B cell (primary cell): ENCODE measurements at regions not wholly inside any gene's neighbourhood (a gene's known extent, or its start where the extent isn't known, plus 50 kb on each side); places are given as distances from the start of the nearest gene placed in this dataset.

Source experiments
- ATAC-seq: fragments of 200-7000 bp; cut with Tn5 transposase; one replicate; pipeline ENCODE4 v1.10.0; 2021; ENCODE audit warnings: low read depth, mild to moderate bottlenecking, moderate number of reproducible peaks, moderate library complexity
- CTCF ChIA-PET: fragments of 350-600 bp; sonication (Branson Sonifier 250); formaldehyde crosslinking; loops from one replicate; lab custom pipeline; 2021; ENCODE audit warnings: antibody characterized with exemption, inconsistent platforms; lab: Charles Lee
- POLR2A ChIA-PET: fragments of 350-600 bp; sonication (Branson Sonifier 250); formaldehyde crosslinking; loops from one replicate; lab custom pipeline; 2021; ENCODE audit warnings: antibody characterized with exemption; lab: Charles Lee
- DNase-seq: peaks from one replicate; pipeline ENCODE4 v3.0.0; 2013
- H2AFZ ChIP-seq: 2 replicates; pipeline ENCODE4 v1.6.1; 2012; ENCODE audit warnings: mild to moderate bottlenecking, low read depth, low read length; ENCODE audit not compliant: insufficient read depth, poor library complexity, severe bottlenecking
- H3K27ac ChIP-seq, 2 donors: 1 replicate in 1 of 2; 2 replicates in 1 of 2; pipeline ENCODE4 v1.5.1; 2012 to 2013; ENCODE audit warnings: low read length in 2 of 2, mild to moderate bottlenecking in 2 of 2, moderate library complexity in 1 of 2
- H3K27me3 ChIP-seq, 4 experiments: fragments of 200-600 bp in 1 of 4; sonication (generic) in 1 of 4; replicated peaks in 1 of 4; 1 replicate in 2 of 4; 2 replicates in 2 of 4; pipeline versions ENCODE4 v1.6.1 to v1.7.0; 2013 to 2016; ENCODE audit warnings: low read length in 3 of 4, mild to moderate bottlenecking in 2 of 4, mixed read lengths in 1 of 4, moderate library complexity in 1 of 4; ENCODE audit not compliant: insufficient read depth in 4 of 4, control insufficient read depth in 3 of 4; ENCODE audit errors: control extremely low read depth in 1 of 4
- H3K36me3 ChIP-seq, 2 experiments: replicated peaks in 1 of 2; 1 replicate in 1 of 2; 2 replicates in 1 of 2; pipeline versions ENCODE4 v1.6.1 to v1.7.1; 2013; ENCODE audit warnings: low read length in 1 of 2; ENCODE audit not compliant: insufficient read depth in 2 of 2, control insufficient read depth in 1 of 2; ENCODE audit errors: control extremely low read depth in 1 of 2, extremely low read depth in 1 of 2
- H3K4me1 ChIP-seq, 2 donors: fragments of 200-600 bp in 1 of 2; sonication (generic) in 1 of 2; 1 replicate in 1 of 2; 2 replicates in 1 of 2; pipeline versions ENCODE4 v1.5.1 to v1.6.1; 2013 to 2017; ENCODE audit warnings: low read length in 2 of 2; ENCODE audit not compliant: control insufficient read depth in 2 of 2, insufficient read depth in 2 of 2
- H3K4me2 ChIP-seq: replicated peaks from 2 replicates; pipeline ENCODE3; 2012; ENCODE audit warnings: mild to moderate bottlenecking, low read depth, low read length; ENCODE audit not compliant: poor library complexity, severe bottlenecking
- H3K4me3 ChIP-seq, 5 experiments: fragments of 200-600 bp in 1 of 5; sonication (generic) in 1 of 5; 1 replicate in 3 of 5; 2 replicates in 2 of 5; pipeline versions ENCODE4 v1.5.1 to v1.7.0; 2011 to 2016; ENCODE audit warnings: low read length in 4 of 5, mild to moderate bottlenecking in 4 of 5, low read depth in 2 of 5, control low read depth in 1 of 5, moderate library complexity in 1 of 5; ENCODE audit not compliant: insufficient read depth in 1 of 5; ENCODE audit errors: control extremely low read depth in 1 of 5, extremely low read depth in 1 of 5
- H3K79me2 ChIP-seq: fragments of 200-600 bp; sonication (generic); one replicate; pipeline ENCODE4 v1.6.0; 2016; ENCODE audit warnings: low read length; ENCODE audit not compliant: control insufficient read depth, insufficient read depth
- H3K9ac ChIP-seq: fragments of 200-600 bp; sonication (generic); 2 replicates; pipeline ENCODE4 v1.6.1; 2017; ENCODE audit warnings: mild to moderate bottlenecking, low read length, moderate library complexity
- H3K9me3 ChIP-seq, 3 donors: one replicate each; pipeline versions ENCODE4 v1.6.1 to v1.7.1; 2013; ENCODE audit warnings: low read length in 2 of 3; ENCODE audit not compliant: control insufficient read depth in 2 of 3, insufficient read depth in 1 of 3; ENCODE audit errors: control extremely low read depth in 1 of 3
- H4K20me1 ChIP-seq: 2 replicates; pipeline ENCODE4 v1.6.0; 2012; ENCODE audit warnings: mild to moderate bottlenecking, low read length; ENCODE audit not compliant: insufficient read depth, control insufficient read depth, poor library complexity, severe bottlenecking
- H3K27ac Mint-ChIP-seq: one replicate; pipeline ENCODE4 v1.8.0; 2021; ENCODE audit warnings: mixed read lengths
- H3K27me3 Mint-ChIP-seq: one replicate; pipeline ENCODE4 v1.8.0; 2021; ENCODE audit warnings: mixed read lengths
- H3K4me1 Mint-ChIP-seq: one replicate; pipeline ENCODE4 v1.8.0; 2021; ENCODE audit warnings: mixed read lengths
- H3K4me3 Mint-ChIP-seq: one replicate; pipeline ENCODE4 v1.8.0; 2021; ENCODE audit warnings: mixed read lengths
- H3K9me3 Mint-ChIP-seq: one replicate; pipeline ENCODE4 v1.8.0; 2022; ENCODE audit warnings: mixed read lengths; ENCODE audit not compliant: insufficient read depth
- EZH2 ChIP-seq: IDR thresholded peaks from 2 replicates; pipeline ENCODE4 v1.6.1; 2012; ENCODE audit warnings: borderline replicate concordance, low read depth, mild to moderate bottlenecking, moderate library complexity, low read length; ENCODE audit not compliant: insufficient read depth, poor library complexity, severe bottlenecking
- WGBS: methylation state at CpG from one replicate; pipeline ENCODE4 v1.1.5; 2013; ENCODE audit warnings: missing lambda C conversion rate; ENCODE audit not compliant: insufficient coverage; 5-methylcytosine and 5-hydroxymethylcytosine counted together
- intact Hi-C: fragments of 100-400 bp; cut with micrococcal nuclease; formaldehyde crosslinking; loops from one replicate; pipeline ENCODE4 v1.10.0; 2022
- TF ChIP-seq, protein P1 (sequence below): fragments of 200-600 bp; IDR thresholded peaks from one replicate; pipeline ENCODE4 v1.8.0; 2022; ENCODE audit warnings: antibody characterized with exemption, mild to moderate bottlenecking

DNA sequence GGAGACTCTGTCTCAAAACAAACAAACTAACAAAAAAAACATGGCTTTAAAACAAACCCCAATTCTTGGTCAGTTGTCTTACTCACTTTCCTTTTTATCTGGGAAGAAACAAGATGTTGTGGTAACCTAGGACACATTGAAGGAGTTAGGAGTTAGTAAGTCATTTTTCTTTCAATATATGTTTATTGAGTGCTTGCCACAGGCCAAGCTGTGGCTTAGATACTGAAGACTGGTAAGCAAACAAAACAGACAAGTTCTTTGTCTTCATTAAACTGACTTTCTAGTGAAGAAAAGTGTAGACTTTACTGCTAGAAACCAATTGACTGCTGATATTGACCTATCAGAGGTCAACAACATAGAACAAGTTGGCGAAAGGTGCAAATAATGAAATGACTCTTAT is 1228.3 kb upstream of the FAM98A start:
- Histone ChIP-seq H3K9ac (no peak overlapping the region), H3K4me3 (no peak overlapping the region), H3K36me3 (no peaks in the 10 kb centered on the region), H2AFZ (no peak overlapping the region), H3K4me1 (no peaks in the 10 kb centered on the region), H3K4me2 (no peak overlapping the region), H3K27ac (no peak overlapping the region), H4K20me1 (no peaks in the 10 kb centered on the region), H3K27me3 (no peaks in the 10 kb centered on the region), H3K9me3 (peaks cover 0 to 4% (median 0%) of the 10 kb centered on the region in 3 donors), H3K79me2 (no peaks in the 10 kb centered on the region)
- no peak overlapping the region for H3K27ac Mint-ChIP-seq
- 100% methylated on average over 1 of the region's 1 CpG for WGBS
- H3K9me3 Mint-ChIP-seq, result peaks cover 9% of the 10 kb centered on the region
- DNase-seq, result no peak
- CTCF ChIA-PET, result no interaction called here
- H3K4me1 Mint-ChIP-seq, result no peaks in the 10 kb centered on the region
- POLR2A ChIA-PET, result no interaction called here
- no peaks in the 10 kb centered on the region for H3K27me3 Mint-ChIP-seq
- intact Hi-C loops, result no loop called here
- TF ChIP-seq, protein P1, sequence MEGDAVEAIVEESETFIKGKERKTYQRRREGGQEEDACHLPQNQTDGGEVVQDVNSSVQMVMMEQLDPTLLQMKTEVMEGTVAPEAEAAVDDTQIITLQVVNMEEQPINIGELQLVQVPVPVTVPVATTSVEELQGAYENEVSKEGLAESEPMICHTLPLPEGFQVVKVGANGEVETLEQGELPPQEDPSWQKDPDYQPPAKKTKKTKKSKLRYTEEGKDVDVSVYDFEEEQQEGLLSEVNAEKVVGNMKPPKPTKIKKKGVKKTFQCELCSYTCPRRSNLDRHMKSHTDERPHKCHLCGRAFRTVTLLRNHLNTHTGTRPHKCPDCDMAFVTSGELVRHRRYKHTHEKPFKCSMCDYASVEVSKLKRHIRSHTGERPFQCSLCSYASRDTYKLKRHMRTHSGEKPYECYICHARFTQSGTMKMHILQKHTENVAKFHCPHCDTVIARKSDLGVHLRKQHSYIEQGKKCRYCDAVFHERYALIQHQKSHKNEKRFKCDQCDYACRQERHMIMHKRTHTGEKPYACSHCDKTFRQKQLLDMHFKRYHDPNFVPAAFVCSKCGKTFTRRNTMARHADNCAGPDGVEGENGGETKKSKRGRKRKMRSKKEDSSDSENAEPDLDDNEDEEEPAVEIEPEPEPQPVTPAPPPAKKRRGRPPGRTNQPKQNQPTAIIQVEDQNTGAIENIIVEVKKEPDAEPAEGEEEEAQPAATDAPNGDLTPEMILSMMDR, result no peak
- no peak for TF ChIP-seq EZH2
- H3K4me3 Mint-ChIP-seq, result no peak overlapping the region
- ATAC-seq, result no peak

GRCh38 chr2:34825686-34826085 is 1226.6 kb upstream of the FAM98A start:
- no peak overlapping the region for H3K4me3 Mint-ChIP-seq
- H3K9me3 Mint-ChIP-seq, result peaks cover 9% of the 10 kb centered on the region
- H3K27me3 ChIP-seq, result no peaks in the 10 kb centered on the region
- no peak overlapping the region for H3K27ac Mint-ChIP-seq
- peaks cover 0 to 4% (median 0%) of the 10 kb centered on the region in 3 donors for H3K9me3 ChIP-seq
- no peaks in the 10 kb centered on the region for H4K20me1 ChIP-seq
- H3K4me1 ChIP-seq, result no peaks in the 10 kb centered on the region
- H3K4me1 Mint-ChIP-seq, result no peaks in the 10 kb centered on the region
- no peak for TF ChIP-seq EZH2
- TF ChIP-seq, protein P1, result no peak
- no peak overlapping the region for H3K4me3 ChIP-seq
- H3K36me3 ChIP-seq, result no peaks in the 10 kb centered on the region
- ATAC-seq (no peak), DNase-seq (no peak)
- no peaks in the 10 kb centered on the region for H3K79me2 ChIP-seq
- CTCF ChIA-PET, result no interaction called here
- H3K9ac ChIP-seq, result no peak overlapping the region
- intact Hi-C loops, result no loop called here
- no peak overlapping the region for H2AFZ ChIP-seq
- no peak overlapping the region for H3K27ac ChIP-seq
- POLR2A ChIA-PET, result no interaction called here
- H3K27me3 Mint-ChIP-seq, result no peaks in the 10 kb centered on the region
- no peak overlapping the region for H3K4me2 ChIP-seq
- 60% methylated on average over 1 of the region's 4 CpGs for WGBS
